K562 (cell line): ENCODE measurements at regions not wholly inside any gene's neighbourhood (a gene's known extent, or its start where the extent isn't known, plus 50 kb on each side); places are given as distances from the start of the nearest gene placed in this dataset.

Source experiments
- ATAC-seq: fragments of 200-7000 bp; cut with Tn5 transposase; 3 replicates; pipeline ENCODE4 v1.9.1; 2020; ENCODE audit warnings: moderate library complexity
- BruUV-seq: library from RNA; stranded (reverse); fragments of 400-500 nt; replicated peaks from 2 replicates; lab custom pipeline; 2021; lab: Mats Ljungman, UMichigan
- CTCF ChIA-PET: fragments of 300-600 bp; formaldehyde crosslinking; extraction: SDS; loops from one replicate; lab custom pipeline; 2021; ENCODE audit warnings: low intra/inter-chr PET ratio; lab: Yijun Ruan, JAX
- POLR2A ChIA-PET: fragments of 300-600, 350-650 bp; sonication (Branson Sonifier 250); formaldehyde crosslinking; extraction: SDS; loops from one replicate; lab custom pipeline; 2021; ENCODE audit warnings: antibody characterized with exemption, inconsistent platforms; lab: Yijun Ruan, JAX
- DNase-seq, 4 experiments: peaks; one replicate each; pipeline versions ENCODE4 v3.0.0 to v3.0.0-alpha.2; 2011 to 2018; ENCODE audit warnings: low spot score in 3 of 4, mixed read lengths in 3 of 4; ENCODE audit errors: extremely low read depth in 1 of 4
- FAIRE-seq: peaks from 2 replicates; lab custom pipeline; 2011; peaks lifted over from hg19 to GRCh38; lab: Jason Lieb, UNC
- H2AFZ ChIP-seq: 2 replicates; pipeline ENCODE4 v1.6.0; 2011; ENCODE audit warnings: low read depth, low read length, control low read depth, inconsistent platforms
- H3K27ac ChIP-seq: fragments of 200-600 bp; 3 replicates; pipeline ENCODE4 v1.8.0; 2011; ENCODE audit warnings: low read depth, mild to moderate bottlenecking, control low read depth, inconsistent platforms, low read length, moderate library complexity, mixed read lengths; ENCODE audit errors: extremely low read depth
- H3K27me3 ChIP-seq, 2 experiments: fragments of 300-600 bp in 1 of 2; 2 replicates in 1 of 2; 3 replicates in 1 of 2; pipeline versions ENCODE4 v1.6.0 to v1.8.0; 2011; ENCODE audit warnings: inconsistent platforms in 2 of 2, low read length in 2 of 2, mild to moderate bottlenecking in 1 of 2, mixed read lengths in 1 of 2, moderate library complexity in 1 of 2; ENCODE audit not compliant: control insufficient read depth in 2 of 2, insufficient read depth in 2 of 2
- H3K36me3 ChIP-seq: fragments of 300-600 bp; 3 replicates; pipeline ENCODE4 v1.8.0; 2011; ENCODE audit warnings: mild to moderate bottlenecking, low read length, inconsistent platforms; ENCODE audit not compliant: control insufficient read depth, insufficient read depth
- H3K4me1 ChIP-seq, 2 experiments: fragments of 200-600 bp in 1 of 2; replicated peaks in 1 of 2; 2 replicates in 1 of 2; 3 replicates in 1 of 2; pipeline versions ENCODE4 v1.5.1 to v1.8.0; 2011; ENCODE audit warnings: inconsistent platforms in 2 of 2, low read length in 2 of 2, mild to moderate bottlenecking in 1 of 2, mixed read lengths in 1 of 2, moderate library complexity in 1 of 2; ENCODE audit not compliant: control insufficient read depth in 2 of 2, insufficient read depth in 2 of 2
- H3K4me2 ChIP-seq: 2 replicates; pipeline ENCODE4 v1.6.1; 2011; ENCODE audit warnings: low read length, control low read depth, inconsistent platforms, mixed read lengths; ENCODE audit not compliant: insufficient read depth
- H3K4me3 ChIP-seq: fragments of 200-600 bp; sonication (generic), shearing (Covaris generic); 2 replicates; pipeline ENCODE4 v1.5.1; 2016; ENCODE audit warnings: control low read depth, inconsistent platforms
- H3K79me2 ChIP-seq: fragments of 200-600 bp; 3 replicates; pipeline ENCODE4 v1.8.0; 2011; ENCODE audit warnings: low read length, inconsistent platforms; ENCODE audit not compliant: control insufficient read depth, insufficient read depth
- H3K9ac ChIP-seq, 2 experiments: 2 replicates each; pipeline versions ENCODE4 v1.6.0 to v1.6.1; 2011; ENCODE audit warnings: low read depth in 2 of 2, low read length in 2 of 2, control low read depth in 1 of 2, inconsistent platforms in 1 of 2, mild to moderate bottlenecking in 1 of 2, mixed read lengths in 1 of 2; ENCODE audit not compliant: insufficient read depth in 1 of 2
- H3K9me1 ChIP-seq: one replicate; pipeline ENCODE4 v1.6.0; 2011; ENCODE audit warnings: inconsistent platforms, mild to moderate bottlenecking, low read length, moderate library complexity; ENCODE audit not compliant: control insufficient read depth, insufficient read depth
- H3K9me3 ChIP-seq: replicated peaks from 2 replicates; pipeline ENCODE4 v1.5.1; 2011; ENCODE audit warnings: low read depth, low read length, inconsistent platforms; ENCODE audit not compliant: control insufficient read depth, insufficient read depth
- H4K20me1 ChIP-seq: replicated peaks from 2 replicates; pipeline ENCODE4 v1.6.1; 2011; ENCODE audit warnings: low read length, inconsistent platforms, mixed read lengths; ENCODE audit not compliant: control insufficient read depth, insufficient read depth
- ADNP ChIP-seq: fragments of 200-800 bp; sonication (Bioruptor generic); IDR thresholded peaks from 2 replicates; pipeline ENCODE4 v1.6.1; 2016; ENCODE audit warnings: missing genetic modification characterization, missing compliant biosample characterization
- ARID4B ChIP-seq: sonication (generic); formaldehyde crosslinking; IDR thresholded peaks from 2 replicates; pipeline ENCODE4 v1.8.0; 2022; ENCODE audit warnings: mild to moderate bottlenecking, missing genetic modification reagents
- BCLAF1 ChIP-seq, 2 experiments: fragments of 450-650 bp in 1 of 2; IDR thresholded peaks; 2 replicates each; pipeline ENCODE4 v1.6.1; 2011 to 2017; ENCODE audit warnings: low read depth in 2 of 2, antibody characterized with exemption in 1 of 2, borderline replicate concordance in 1 of 2, low read length in 1 of 2, mild to moderate bottlenecking in 1 of 2, mixed read lengths in 1 of 2; ENCODE audit not compliant: control insufficient read depth in 1 of 2
- KHSRP ChIP-seq: fragments of 450-650 bp; IDR thresholded peaks from 2 replicates; pipeline ENCODE4 v1.6.1; 2017
- KLF1 ChIP-seq: fragments of 450-650 bp; IDR thresholded peaks from 2 replicates; pipeline ENCODE4 v1.6.1; 2016; ENCODE audit warnings: missing genetic modification characterization, missing compliant biosample characterization
- MTA1 ChIP-seq: fragments of 450-650 bp; IDR thresholded peaks from 2 replicates; pipeline ENCODE4 v1.6.1; 2017; ENCODE audit warnings: borderline replicate concordance
- NFIX ChIP-seq: fragments of 250-450 bp; sonication (Bioruptor Pico); IDR thresholded peaks from 2 replicates; pipeline ENCODE4 v1.4.0; 2020; ENCODE audit warnings: low read depth, mild to moderate bottlenecking, moderate library complexity
- RFX1 ChIP-seq: fragments of 450-650 bp; IDR thresholded peaks from 2 replicates; pipeline ENCODE4 v1.6.1; 2016; ENCODE audit warnings: mild to moderate bottlenecking, moderate library complexity
- SRSF7 ChIP-seq: fragments of 200-400 bp; formaldehyde crosslinking; optimal IDR thresholded peaks from 2 replicates; pipeline ENCODE3; 2017; ENCODE audit warnings: mild to moderate bottlenecking, low read depth, low read length
- TRIM28 ChIP-seq: fragments of 450-650 bp; IDR thresholded peaks from 2 replicates; pipeline ENCODE4 v1.6.1; 2017
- ZBED1 ChIP-seq: IDR thresholded peaks from 2 replicates; pipeline ENCODE4 v1.6.1; 2014
- ZNF263 ChIP-seq: sonication (generic); formaldehyde crosslinking; IDR thresholded peaks from 2 replicates; pipeline ENCODE4 v1.8.0; 2022; ENCODE audit warnings: mild to moderate bottlenecking, missing genetic modification reagents, borderline replicate concordance
- ZNF76 ChIP-seq: fragments of 250-450 bp; sonication (Bioruptor Pico); IDR thresholded peaks from 2 replicates; pipeline ENCODE4 v1.4.0; 2020; ENCODE audit warnings: mild to moderate bottlenecking, moderate library complexity, borderline replicate concordance
- WGBS: fragments of 100-300 bp; shearing (Covaris generic); methylation state at CpG from one replicate; pipeline ENCODE4 v1.1.6; 2016; ENCODE audit warnings: low coverage, mixed read lengths; ENCODE audit not compliant: insufficient coverage; ENCODE audit errors: missing lambda C conversion rate; 5-methylcytosine and 5-hydroxymethylcytosine counted together
- in situ Hi-C: fragments of 300-500 bp; cut with MboI; formaldehyde crosslinking; loops from 4 replicates; pipeline ENCODE4 v1.15.0; 2018; ENCODE audit warnings: inconsistent platforms, mixed read lengths
- intact Hi-C: fragments of 100-400 bp; cut with micrococcal nuclease; formaldehyde crosslinking; loops from 2 replicates; pipeline ENCODE4 v1.14.2; 2022

- POLR2A ChIA-PET: no interaction called here
- H4K20me1 ChIP-seq: no peaks in the 10 kb centered on the region
- no peaks in the 10 kb centered on the region for H3K9me3 ChIP-seq
- H3K4me3 ChIP-seq: no peak overlapping the region
- no peaks in the 10 kb centered on the region for H3K27me3 ChIP-seq
- in situ Hi-C loops: no loop called here
- FAIRE-seq: no peak
- no TSS peak for BruUV-seq
- no peak overlapping the region for H3K27ac ChIP-seq
- H3K79me2 ChIP-seq: no peaks in the 10 kb centered on the region
- H3K4me2 ChIP-seq: no peak overlapping the region
- ATAC-seq: no peak
- H3K36me3 ChIP-seq: no peaks in the 10 kb centered on the region
- no peaks in the 10 kb centered on the region for H3K9me1 ChIP-seq
- H2AFZ ChIP-seq: no peak overlapping the region
- no peak for DNase-seq
- CTCF ChIA-PET: no interaction called here
- intact Hi-C loops: no loop called here
- no peak overlapping the region for H3K9ac ChIP-seq
- H3K4me1 ChIP-seq: no peaks in the 10 kb centered on the region
- WGBS: 0% methylated on average over 4 of the region's 4 CpGs
- TF ChIP-seq BCLAF1 (IDR thresholded peaks at IDR 0.05; ENCODE audit: borderline replicate concordance in 1 of 2, control insufficient read depth in 1 of 2, low read depth in 2 of 2, low read length in 1 of 2) (no peak), RFX1 (no peak), NFIX (CRISPR knock-in tag) (no peak), MTA1 (no peak), ZBED1 (no peak), SRSF7 (no peak), ZNF76 (CRISPR knock-in tag) (no peak), ADNP (tag) (no peak), ARID4B (no peak), KHSRP (no peak), KLF1 (tag) (no peak), TRIM28 (no peak), ZNF263 (CRISPR knock-in tag) (no peak)
Measured at GRCh38 chr3:168205451-168205850, 109.7 kb upstream of the GOLIM4 start.
